ENCODE measurements at regions not wholly inside any gene's neighbourhood (a gene's known extent, or its start where the extent isn't known, plus 50 kb on each side); places are given as distances from the start of the nearest gene placed in this dataset.

- DNase-seq: no peak
These were observed 457.0 kb downstream of the PCNX1 start for GRCh38 chr14:71363946-71364925.

- no peak for DNase-seq
These were observed 458.1 kb downstream of the PCNX1 start for GRCh38 chr14:71365361-71365760.

- DNase-seq: no peak
These were observed 459.6 kb downstream of the PCNX1 start for GRCh38 chr14:71366861-71367260.

- DNase-seq: no peak
These were observed 464.6 kb downstream of the PCNX1 start for GRCh38 chr14:71371711-71372396.

GRCh38 chr14:71372411-71372838 is 465.2 kb downstream of the PCNX1 start:
- DNase-seq: no peak

GRCh38 chr14:71373773-71374172 is 466.5 kb downstream of the PCNX1 start:
- no peak for DNase-seq

GRCh38 chr14:71374989-71375388 is 467.7 kb downstream of the PCNX1 start:
- no peak for DNase-seq

GRCh38 chr14:71377099-71377498 is 469.8 kb downstream of the PCNX1 start:
- no peak for DNase-seq

- DNase-seq: no peak
These were observed 473.0 kb downstream of the PCNX1 start for GRCh38 chr14:71380271-71380670.

- DNase-seq: no peak
These were observed 474.6 kb downstream of the PCNX1 start for GRCh38 chr14:71381814-71382213.

GRCh38 chr14:71382315-71382714 is 475.1 kb downstream of the PCNX1 start:
- no peak for DNase-seq

GRCh38 chr14:71383510-71383909 is 476.3 kb downstream of the PCNX1 start:
- DNase-seq: no peak

GRCh38 chr14:71384007-71384845 is 477.0 kb downstream of the PCNX1 start:
- no peak for DNase-seq

- no peak for DNase-seq
These were observed 480.5 kb downstream of the PCNX1 start for GRCh38 chr14:71387753-71388152.

GRCh38 chr14:71388336-71388735 is 481.1 kb downstream of the PCNX1 start:
- DNase-seq: no peak

GRCh38 chr14:71388862-71389261 is 481.6 kb downstream of the PCNX1 start:
- DNase-seq: no peak

- no peak for DNase-seq
These were observed 487.1 kb downstream of the PCNX1 start for GRCh38 chr14:71394386-71394785.

- no peak for DNase-seq
These were observed 487.9 kb downstream of the PCNX1 start for GRCh38 chr14:71395151-71395604.

- DNase-seq: no peak
These were observed 488.4 kb downstream of the PCNX1 start for GRCh38 chr14:71395636-71396035.

- no peak for DNase-seq
These were observed 488.9 kb downstream of the PCNX1 start for GRCh38 chr14:71396050-71396677.

- no peak for DNase-seq
These were observed 490.1 kb downstream of the PCNX1 start for GRCh38 chr14:71397371-71397770.

GRCh38 chr14:71398450-71398849 is 491.2 kb downstream of the PCNX1 start:
- no peak for DNase-seq
